H1 (cell line): ENCODE measurements at regions not wholly inside any gene's neighbourhood (a gene's known extent, or its start where the extent isn't known, plus 50 kb on each side); places are given as distances from the start of the nearest gene placed in this dataset.

Source experiments
- CTCF ChIA-PET: fragments of 300-600 bp; sonication (Branson Sonifier 250); formaldehyde crosslinking; loops from one replicate; lab custom pipeline; 2021; ENCODE audit not compliant: partially characterized antibody; lab: Charles Lee
- POLR2A ChIA-PET: fragments of 300-600 bp; sonication (Branson Sonifier 250); formaldehyde crosslinking; loops from one replicate; lab custom pipeline; 2021; ENCODE audit warnings: inconsistent platforms; ENCODE audit not compliant: partially characterized antibody; lab: Charles Lee
- DNase-seq, 2 experiments: peaks; one replicate each; pipeline versions ENCODE4 v3.0.0 to v3.0.0-alpha.2; 2010 to 2022; ENCODE audit warnings: low spot score in 2 of 2, low read depth in 1 of 2, mixed read lengths in 1 of 2
- FAIRE-seq: peaks from 2 replicates; lab custom pipeline; 2011; peaks lifted over from hg19 to GRCh38; lab: Jason Lieb, UNC
- H2AFZ ChIP-seq: 2 replicates; pipeline ENCODE4 v1.8.1; 2012; ENCODE audit warnings: low read length, inconsistent platforms
- H2AK5ac ChIP-seq: 2 replicates; pipeline ENCODE4 v1.6.1; 2013; ENCODE audit warnings: low read depth, low read length
- H2BK120ac ChIP-seq: replicated peaks from 2 replicates; pipeline ENCODE3; 2013; ENCODE audit warnings: low read depth, low read length, inconsistent platforms
- H2BK12ac ChIP-seq: 2 replicates; pipeline ENCODE4 v1.6.1; 2013; ENCODE audit warnings: low read depth, low read length
- H2BK15ac ChIP-seq: 2 replicates; pipeline ENCODE4 v1.6.1; 2013; ENCODE audit warnings: low read length
- H2BK20ac ChIP-seq: 2 replicates; pipeline ENCODE4 v1.6.1; 2013; ENCODE audit warnings: low read length
- H2BK5ac ChIP-seq: 2 replicates; pipeline ENCODE4 v1.6.1; 2013; ENCODE audit warnings: low read depth, low read length
- H3K14ac ChIP-seq: 2 replicates; pipeline ENCODE4 v1.6.1; 2013; ENCODE audit warnings: inconsistent platforms; ENCODE audit not compliant: insufficient read length
- H3K18ac ChIP-seq: 2 replicates; pipeline ENCODE4 v1.6.1; 2013; ENCODE audit warnings: low read length; ENCODE audit errors: extremely low read depth
- H3K23ac ChIP-seq: 2 replicates; pipeline ENCODE4 v1.6.1; 2013; ENCODE audit warnings: inconsistent platforms; ENCODE audit not compliant: insufficient read length
- H3K23me2 ChIP-seq: 2 replicates; pipeline ENCODE4 v1.6.1; 2013; ENCODE audit warnings: low read depth, low read length
- H3K27ac ChIP-seq: 2 replicates; pipeline ENCODE4 v1.6.1; 2011; ENCODE audit warnings: low read depth, low read length, inconsistent platforms
- H3K27me3 ChIP-seq, 4 experiments: replicated peaks in 1 of 4; 1 replicate in 1 of 4; 2 replicates in 3 of 4; pipeline versions ENCODE4 v1.6.1 to v1.8.1; 2011 to 2013; ENCODE audit warnings: low read length in 3 of 4, mild to moderate bottlenecking in 3 of 4, inconsistent platforms in 2 of 4, mixed read lengths in 2 of 4, moderate library complexity in 1 of 4; ENCODE audit not compliant: control insufficient read depth in 3 of 4, insufficient read depth in 3 of 4; ENCODE audit errors: extremely low read depth in 1 of 4
- H3K36me3 ChIP-seq, 4 experiments: 2 replicates each; pipeline versions ENCODE4 v1.6.1 to v1.8.1; 2011 to 2013; ENCODE audit warnings: mild to moderate bottlenecking in 4 of 4, low read length in 3 of 4, moderate library complexity in 2 of 4, control low read depth in 1 of 4, inconsistent platforms in 1 of 4; ENCODE audit not compliant: insufficient read depth in 4 of 4, control insufficient read depth in 2 of 4
- H3K4ac ChIP-seq: replicated peaks from 2 replicates; pipeline ENCODE3; 2013; ENCODE audit warnings: low read length, low read depth, mixed read lengths, inconsistent platforms; ENCODE audit not compliant: insufficient read length
- H3K4me1 ChIP-seq, 4 experiments: replicated peaks in 1 of 4; 1 replicate in 1 of 4; 2 replicates in 3 of 4; pipeline versions ENCODE4 v1.6.1 to v1.8.1; 2011 to 2013; ENCODE audit warnings: low read length in 3 of 4, inconsistent platforms in 2 of 4, mixed read lengths in 1 of 4; ENCODE audit not compliant: insufficient read depth in 4 of 4, control insufficient read depth in 3 of 4
- H3K4me2 ChIP-seq, 2 experiments: 2 replicates each; pipeline versions ENCODE4 v1.6.1 to v1.8.1; 2011 to 2013; ENCODE audit warnings: low read depth in 2 of 2, low read length in 2 of 2, control low read depth in 1 of 2, inconsistent platforms in 1 of 2, mild to moderate bottlenecking in 1 of 2; ENCODE audit not compliant: insufficient read depth in 1 of 2
- H3K4me3 ChIP-seq, 4 experiments: fragments of 200-600, 300-600 bp in 1 of 4; sonication (generic), shearing (Covaris generic), sonication (Bioruptor Twin) in 1 of 4; 2 replicates each; pipeline versions ENCODE4 v1.5.1 to v1.8.1; 2011 to 2016; ENCODE audit warnings: low read length in 4 of 4, low read depth in 3 of 4, control low read depth in 2 of 4, inconsistent platforms in 2 of 4, mild to moderate bottlenecking in 2 of 4, mixed read lengths in 1 of 4, moderate library complexity in 1 of 4; ENCODE audit not compliant: insufficient read depth in 2 of 4; ENCODE audit errors: extremely low read depth in 1 of 4
- H3K56ac ChIP-seq: replicated peaks from 2 replicates; pipeline ENCODE3; 2013; ENCODE audit warnings: low read depth, mild to moderate bottlenecking, mixed read lengths, low read length, inconsistent platforms; ENCODE audit not compliant: insufficient read length
- H3K79me1 ChIP-seq: 2 replicates; pipeline ENCODE4 v1.6.1; 2013; ENCODE audit warnings: low read depth, low read length, control low read depth
- H3K79me2 ChIP-seq, 2 experiments: 2 replicates each; pipeline versions ENCODE4 v1.6.1 to v1.8.1; 2012 to 2013; ENCODE audit warnings: low read length in 2 of 2, mild to moderate bottlenecking in 2 of 2, inconsistent platforms in 1 of 2; ENCODE audit not compliant: insufficient read depth in 2 of 2, control insufficient read depth in 1 of 2
- H3K9ac ChIP-seq, 4 experiments: replicated peaks in 1 of 4; 1 replicate in 1 of 4; 2 replicates in 3 of 4; pipeline versions ENCODE4 v1.6.1 to v1.8.1; 2011 to 2013; ENCODE audit warnings: low read depth in 3 of 4, low read length in 3 of 4, control low read depth in 2 of 4, mild to moderate bottlenecking in 2 of 4, moderate library complexity in 2 of 4, inconsistent platforms in 1 of 4; ENCODE audit errors: extremely low read depth in 1 of 4
- H3K9me3 ChIP-seq, 2 experiments: 2 replicates each; pipeline versions ENCODE4 v1.6.1 to v1.8.1; 2012 to 2013; ENCODE audit warnings: mild to moderate bottlenecking in 2 of 2, moderate library complexity in 2 of 2, control low read depth in 1 of 2, inconsistent platforms in 1 of 2, low read depth in 1 of 2, low read length in 1 of 2, mixed read lengths in 1 of 2; ENCODE audit not compliant: insufficient read depth in 2 of 2
- H4K20me1 ChIP-seq, 2 experiments: replicated peaks in 1 of 2; 2 replicates each; pipeline versions ENCODE3 to v1.8.1; 2011 to 2013; ENCODE audit warnings: inconsistent platforms in 2 of 2, low read length in 2 of 2, mild to moderate bottlenecking in 1 of 2; ENCODE audit not compliant: insufficient read depth in 2 of 2, control insufficient read depth in 1 of 2
- H4K5ac ChIP-seq: 2 replicates; pipeline ENCODE4 v1.6.1; 2013; ENCODE audit warnings: low read length, low read depth, mixed read lengths, inconsistent platforms; ENCODE audit not compliant: insufficient read length
- H4K8ac ChIP-seq: 2 replicates; pipeline ENCODE4 v1.8.0; 2013; ENCODE audit warnings: mild to moderate bottlenecking, moderate library complexity, low read length, inconsistent platforms; ENCODE audit not compliant: insufficient read depth; ENCODE audit errors: extremely low read depth
- H4K91ac ChIP-seq: replicated peaks from 2 replicates; pipeline ENCODE3; 2013; ENCODE audit warnings: low read length, mixed read lengths, inconsistent platforms; ENCODE audit not compliant: insufficient read length
- CHD2 ChIP-seq: IDR thresholded peaks from 2 replicates; pipeline ENCODE4 v1.6.1; 2012; ENCODE audit warnings: low read length, improper control_type of control experiment
- CREB1 ChIP-seq: IDR thresholded peaks from 2 replicates; pipeline ENCODE4 v1.6.1; 2012; ENCODE audit warnings: inconsistent platforms
- KDM5A ChIP-seq: fragments of 200-600 bp; IDR thresholded peaks from 2 replicates; pipeline ENCODE4 v1.7.1; 2012; ENCODE audit warnings: mild to moderate bottlenecking, low read length, inconsistent platforms, mixed read lengths
- RFX5 ChIP-seq: IDR thresholded peaks from 2 replicates; pipeline ENCODE4 v1.6.1; 2011; ENCODE audit warnings: low read depth, low read length, improper control_type of control experiment, borderline replicate concordance
- SIX5 ChIP-seq: IDR thresholded peaks from 2 replicates; pipeline ENCODE4 v1.6.1; 2011; ENCODE audit warnings: mild to moderate bottlenecking, low read depth, low read length
- SP1 ChIP-seq: IDR thresholded peaks from 2 replicates; pipeline ENCODE4 v1.6.1; 2011; ENCODE audit warnings: low read depth, low read length
- TBP ChIP-seq: IDR thresholded peaks from 2 replicates; pipeline ENCODE4 v1.6.1; 2011; ENCODE audit warnings: low read depth, low read length, improper control_type of control experiment
- WGBS, 2 experiments: shearing (Covaris generic) in 1 of 2; methylation state at CpG; one replicate each; pipeline versions ENCODE4 v1.1.6 to v1.1.7; 2013 to 2015; ENCODE audit warnings: low lambda C conversion rate in 2 of 2, mixed read lengths in 2 of 2, inconsistent platforms in 1 of 2, low coverage in 1 of 2, missing lambda C conversion rate in 1 of 2; ENCODE audit not compliant: insufficient replicate concordance in 2 of 2, insufficient coverage in 1 of 2, insufficient read length in 1 of 2; ENCODE audit errors: extremely low coverage in 1 of 2, missing lambda C conversion rate in 1 of 2; 5-methylcytosine and 5-hydroxymethylcytosine counted together

DNA sequence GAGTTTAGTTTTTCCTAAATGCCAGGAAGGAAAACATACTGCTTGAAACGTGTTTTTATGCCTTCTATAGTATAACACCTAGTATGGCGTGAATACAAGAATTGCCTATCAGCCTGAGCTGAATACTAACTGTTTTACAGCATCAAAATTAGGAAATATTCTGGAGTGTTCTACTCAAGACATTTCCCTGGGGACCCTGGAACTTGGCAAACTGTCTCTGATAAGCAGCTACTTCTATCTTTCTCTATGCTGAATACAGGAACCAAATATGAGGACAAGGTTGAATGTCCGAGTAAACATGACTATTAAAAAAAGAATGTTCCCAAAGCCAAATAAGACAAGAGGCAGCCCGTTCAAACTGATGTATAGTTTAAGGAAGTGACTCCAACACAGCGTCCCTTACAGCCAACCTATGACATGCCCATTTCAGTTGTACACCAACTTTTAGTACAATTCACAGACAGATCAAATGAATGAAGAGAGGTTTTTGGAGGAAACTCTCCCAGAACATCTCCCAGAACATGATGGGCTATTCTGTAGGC is 951.3 kb upstream of the ACVR2A start:
- ChIA-PET CTCF (no interaction called here), POLR2A (no interaction called here)
- H4K91ac ChIP-seq = no peak overlapping the region
- WGBS, 2 experiments = 90% methylated on average over 5 of the region's 5 CpGs; no CpG with 5 or more reads in 1 of the 2 experiments
- no peak overlapping the region for H3K4me3 ChIP-seq
- no peak overlapping the region for H2BK15ac ChIP-seq
- no peaks in the 10 kb centered on the region for H3K23me2 ChIP-seq
- DNase-seq = no peak
- H3K23ac ChIP-seq = no peak overlapping the region
- H3K27me3 ChIP-seq = no peaks in the 10 kb centered on the region
- H3K4ac ChIP-seq = no peak overlapping the region
- no peak overlapping the region for H2BK20ac ChIP-seq
- no peak overlapping the region for H4K5ac ChIP-seq
- H2AK5ac ChIP-seq = no peak overlapping the region
- no peak overlapping the region for H2BK5ac ChIP-seq
- H3K56ac ChIP-seq = no peak overlapping the region
- no peak overlapping the region for H3K27ac ChIP-seq
- no peak overlapping the region for H2BK120ac ChIP-seq
- no peak overlapping the region for H2BK12ac ChIP-seq
- H3K79me1 ChIP-seq = no peaks in the 10 kb centered on the region
- H3K36me3 ChIP-seq = no peaks in the 10 kb centered on the region
- no peaks in the 10 kb centered on the region for H3K4me1 ChIP-seq
- no peak overlapping the region for H3K9ac ChIP-seq
- no peak overlapping the region for H3K14ac ChIP-seq
- H3K79me2 ChIP-seq = no peaks in the 10 kb centered on the region
- no peaks in the 10 kb centered on the region for H3K9me3 ChIP-seq
- TF ChIP-seq SP1 (no peak), SIX5 (no peak), KDM5A (no peak), CHD2 (no peak), TBP (no peak), CREB1 (no peak), RFX5 (no peak)
- TF ChIP-seq, all 59 proteins: peak for 0
- no peak for FAIRE-seq
- Histone ChIP-seq H3K4me2 (no peak overlapping the region), H2AFZ (no peak overlapping the region), H4K8ac (no peak overlapping the region), H4K20me1 (no peaks in the 10 kb centered on the region), H3K18ac (no peak overlapping the region)
